Endodermal cell (in vitro differentiated cells): ENCODE measurements at regions not wholly inside any gene's neighbourhood (a gene's known extent, or its start where the extent isn't known, plus 50 kb on each side); places are given as distances from the start of the nearest gene placed in this dataset.

Experiments used
- DNase-seq: peaks from one replicate; pipeline ENCODE4 v3.0.0-alpha.2; 2017
- H3K27ac ChIP-seq: 2 replicates; pipeline ENCODE4 v1.5.1; 2013; ENCODE audit warnings: mild to moderate bottlenecking, low read depth, low read length, moderate library complexity
- H3K27me3 ChIP-seq: 2 replicates; pipeline ENCODE4 v1.6.1; 2013; ENCODE audit warnings: mild to moderate bottlenecking, low read length, moderate library complexity; ENCODE audit not compliant: insufficient read depth, control insufficient read depth, poor library complexity, severe bottlenecking
- H3K36me3 ChIP-seq: 2 replicates; pipeline ENCODE4 v1.7.0; 2013; ENCODE audit warnings: mild to moderate bottlenecking, low read length, moderate library complexity; ENCODE audit not compliant: control insufficient read depth, insufficient read depth
- H3K4me1 ChIP-seq: one replicate; pipeline ENCODE4 v1.7.0; 2013; ENCODE audit warnings: low read length; ENCODE audit not compliant: control insufficient read depth, insufficient read depth
- H3K4me3 ChIP-seq: 2 replicates; pipeline ENCODE4 v1.5.1; 2013; ENCODE audit warnings: mild to moderate bottlenecking, low read length, moderate library complexity
- H3K9ac ChIP-seq: 2 replicates; pipeline ENCODE4 v1.6.1; 2013; ENCODE audit warnings: mild to moderate bottlenecking, low read length, moderate library complexity; ENCODE audit not compliant: poor library complexity, severe bottlenecking; ENCODE audit errors: extremely low read depth
- H3K9me3 ChIP-seq: 2 replicates; pipeline ENCODE4 v1.6.1; 2013; ENCODE audit warnings: mild to moderate bottlenecking, low read length, moderate library complexity; ENCODE audit not compliant: control insufficient read depth
- H3K27ac Mint-ChIP-seq: 2 replicates; pipeline ENCODE4 v1.8.0; 2020; ENCODE audit warnings: mixed read lengths
- H3K27me3 Mint-ChIP-seq: 2 replicates; pipeline ENCODE4 v1.8.0; 2021; ENCODE audit warnings: mild to moderate bottlenecking, mixed read lengths; ENCODE audit not compliant: insufficient read depth
- H3K36me3 Mint-ChIP-seq: 2 replicates; pipeline ENCODE4 v1.8.0; 2020; ENCODE audit warnings: low read depth, mixed read lengths
- H3K4me1 Mint-ChIP-seq: 2 replicates; pipeline ENCODE4 v1.8.0; 2020; ENCODE audit warnings: mixed read lengths
- H3K4me3 Mint-ChIP-seq: 2 replicates; pipeline ENCODE4 v1.8.0; 2020; ENCODE audit warnings: mild to moderate bottlenecking, moderate library complexity, mixed read lengths
- H3K9me3 Mint-ChIP-seq: 2 replicates; pipeline ENCODE4 v1.8.0; 2020; ENCODE audit warnings: mild to moderate bottlenecking, mixed read lengths
- WGBS, 2 experiments: methylation state at CpG; one replicate each; pipeline versions ENCODE4 v1.1.5 to v1.1.7; 2013; ENCODE audit warnings: missing lambda C conversion rate in 2 of 2, mixed read lengths in 1 of 2; ENCODE audit not compliant: insufficient coverage in 1 of 2, insufficient read length in 1 of 2; 5-methylcytosine and 5-hydroxymethylcytosine counted together
- TF ChIP-seq, protein P1 (sequence below): fragments of 200-600 bp; sonication (generic); conservative IDR thresholded peaks from 2 replicates; pipeline ENCODE4 v1.5.0; 2021; ENCODE audit warnings: antibody characterized with exemption, mild to moderate bottlenecking

DNA sequence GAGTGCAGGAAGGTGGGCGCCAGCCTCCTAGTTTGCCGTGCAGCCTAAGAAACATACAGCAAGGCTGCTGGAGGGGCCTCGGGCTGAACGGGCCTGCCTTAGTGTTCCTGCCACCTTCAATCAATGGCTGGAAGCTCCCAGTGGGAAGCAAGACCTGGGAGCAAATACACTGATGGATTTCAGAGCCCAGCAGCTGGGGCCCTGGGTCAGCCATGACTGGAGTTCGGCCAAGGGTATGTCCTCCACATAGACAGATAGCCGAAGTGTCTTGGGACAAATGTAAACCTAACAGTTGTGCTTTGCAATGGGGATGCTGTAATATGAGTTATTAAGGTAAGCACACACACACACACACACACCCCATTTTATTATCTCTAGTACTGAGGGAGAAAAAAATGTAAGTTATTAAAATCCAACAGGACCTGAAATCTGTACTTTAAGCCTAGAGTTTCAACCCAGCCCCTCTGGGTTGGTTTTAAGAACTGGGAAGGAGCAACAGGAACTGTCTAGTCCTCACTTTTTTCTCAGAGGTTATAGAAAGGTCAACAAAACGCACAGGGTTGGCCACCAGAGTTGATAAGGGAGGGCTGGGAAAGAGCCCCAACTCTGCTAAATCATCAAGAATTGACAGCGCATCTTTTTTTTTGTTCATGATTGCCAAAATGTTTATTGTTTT lies 50.0 kb upstream of the CELF2 start:
- TF ChIP-seq, protein P1, sequence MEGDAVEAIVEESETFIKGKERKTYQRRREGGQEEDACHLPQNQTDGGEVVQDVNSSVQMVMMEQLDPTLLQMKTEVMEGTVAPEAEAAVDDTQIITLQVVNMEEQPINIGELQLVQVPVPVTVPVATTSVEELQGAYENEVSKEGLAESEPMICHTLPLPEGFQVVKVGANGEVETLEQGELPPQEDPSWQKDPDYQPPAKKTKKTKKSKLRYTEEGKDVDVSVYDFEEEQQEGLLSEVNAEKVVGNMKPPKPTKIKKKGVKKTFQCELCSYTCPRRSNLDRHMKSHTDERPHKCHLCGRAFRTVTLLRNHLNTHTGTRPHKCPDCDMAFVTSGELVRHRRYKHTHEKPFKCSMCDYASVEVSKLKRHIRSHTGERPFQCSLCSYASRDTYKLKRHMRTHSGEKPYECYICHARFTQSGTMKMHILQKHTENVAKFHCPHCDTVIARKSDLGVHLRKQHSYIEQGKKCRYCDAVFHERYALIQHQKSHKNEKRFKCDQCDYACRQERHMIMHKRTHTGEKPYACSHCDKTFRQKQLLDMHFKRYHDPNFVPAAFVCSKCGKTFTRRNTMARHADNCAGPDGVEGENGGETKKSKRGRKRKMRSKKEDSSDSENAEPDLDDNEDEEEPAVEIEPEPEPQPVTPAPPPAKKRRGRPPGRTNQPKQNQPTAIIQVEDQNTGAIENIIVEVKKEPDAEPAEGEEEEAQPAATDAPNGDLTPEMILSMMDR = no peak
- Mint-ChIP-seq H3K36me3 (no peaks in the 10 kb centered on the region), H3K9me3 (no peaks in the 10 kb centered on the region), H3K27me3 (peaks cover 2% of the 10 kb centered on the region), H3K27ac (no peak overlapping the region), H3K4me3 (no peak overlapping the region), H3K4me1 (peaks cover 2% of the 10 kb centered on the region)
- no peaks in the 10 kb centered on the region for H3K27me3 ChIP-seq
- H3K9ac ChIP-seq = no peak overlapping the region
- no peaks in the 10 kb centered on the region for H3K4me1 ChIP-seq
- H3K4me3 ChIP-seq = no peak overlapping the region
- no peaks in the 10 kb centered on the region for H3K9me3 ChIP-seq
- 94 to 95% methylated on average over 6 to 8 of the region's 8 CpGs for WGBS, 2 experiments
- H3K36me3 ChIP-seq = no peaks in the 10 kb centered on the region
- no peak overlapping the region for H3K27ac ChIP-seq
- DNase-seq = no peak
